GM21528 (cell line): ENCODE measurements at regions not wholly inside any gene's neighbourhood (a gene's known extent, or its start where the extent isn't known, plus 50 kb on each side); places are given as distances from the start of the nearest gene placed in this dataset.

Source experiments
- ATAC-seq: cut with Tn5 transposase; IDR thresholded peaks from one replicate; pipeline ENCODE4 v1.9.1; 2021; ENCODE audit warnings: mild to moderate bottlenecking, moderate library complexity; ENCODE audit not compliant: unreplicated experiment, low FRiP score

DNA sequence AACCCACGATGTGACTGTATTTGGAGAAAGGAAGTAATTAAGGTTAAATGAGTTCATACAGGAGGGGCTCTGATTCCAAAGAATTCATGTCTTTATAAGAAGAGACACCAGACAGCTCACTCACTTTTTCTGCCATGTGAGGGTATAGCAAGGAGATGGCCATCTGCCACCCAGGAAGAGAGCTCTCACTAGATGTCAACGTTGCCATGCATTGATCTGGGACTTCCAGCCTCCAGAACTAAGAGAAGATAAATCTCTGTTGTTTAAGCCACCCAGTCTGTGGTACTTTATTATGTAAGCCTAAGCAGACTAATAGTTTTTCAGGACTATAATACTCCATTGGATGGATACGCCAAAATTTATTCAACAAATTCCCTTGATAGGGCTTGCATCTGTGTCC lies 89.8 kb upstream of the RAD23B start:
- no peak for ATAC-seq

DNA sequence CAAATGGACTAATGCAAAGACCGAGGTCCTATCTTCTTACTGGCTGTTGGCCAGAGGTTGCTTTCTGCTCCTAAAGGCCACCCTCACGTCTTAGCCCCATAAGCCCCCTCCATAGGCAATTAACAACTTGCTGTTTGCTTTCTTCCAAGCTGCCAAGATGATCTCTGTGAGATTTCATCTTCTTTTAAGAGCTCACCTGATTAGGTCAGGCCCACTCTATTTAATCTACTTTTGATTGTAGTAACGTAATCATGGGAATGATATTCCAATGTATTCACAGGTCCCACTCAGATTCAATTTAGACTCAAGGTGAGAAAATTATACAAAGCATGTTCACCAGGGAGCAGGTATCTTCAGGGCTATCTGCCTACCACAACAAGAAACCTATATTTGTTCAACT lies 84.4 kb upstream of the RAD23B start:
- ATAC-seq: no peak

DNA sequence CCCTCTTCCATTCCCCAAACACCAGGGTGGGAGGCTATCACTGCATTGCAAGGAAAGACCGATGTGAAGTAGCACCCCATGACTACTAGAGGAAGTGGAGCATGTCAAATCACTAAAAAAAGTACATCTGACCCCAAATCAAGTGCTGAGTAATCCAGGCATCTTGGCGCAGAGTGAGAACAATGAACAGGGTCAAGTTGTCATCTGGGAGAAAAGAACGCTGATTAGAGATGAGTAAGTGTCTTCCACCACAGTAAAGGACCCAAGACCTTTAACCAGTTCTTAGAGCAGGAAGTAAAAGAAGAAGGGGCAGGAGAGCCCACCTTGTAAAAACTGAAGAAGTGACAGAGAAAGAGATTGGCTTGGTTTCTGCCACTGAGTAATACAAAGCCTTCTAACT lies 75.0 kb upstream of the RAD23B start:
- no peak for ATAC-seq

DNA sequence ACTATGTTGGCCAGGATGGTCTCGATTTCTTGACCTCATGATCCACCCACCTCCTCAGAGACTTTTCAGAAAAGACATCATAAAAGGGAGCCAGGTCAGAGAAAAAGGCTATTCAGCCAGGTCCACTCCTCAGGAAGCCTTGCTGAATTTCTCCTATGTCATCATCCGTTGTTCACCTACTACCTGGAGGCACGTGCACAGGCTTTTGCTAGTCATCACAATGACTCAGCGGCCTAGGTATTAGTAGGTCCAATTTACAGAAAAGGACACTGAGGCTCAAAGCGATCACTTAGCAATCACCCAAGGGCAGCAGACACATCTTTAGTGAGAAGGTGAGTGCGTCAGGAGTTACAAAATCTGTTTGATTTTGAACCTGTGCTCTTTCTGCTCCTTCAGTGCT lies 72.3 kb upstream of the RAD23B start:
- no peak for ATAC-seq

DNA sequence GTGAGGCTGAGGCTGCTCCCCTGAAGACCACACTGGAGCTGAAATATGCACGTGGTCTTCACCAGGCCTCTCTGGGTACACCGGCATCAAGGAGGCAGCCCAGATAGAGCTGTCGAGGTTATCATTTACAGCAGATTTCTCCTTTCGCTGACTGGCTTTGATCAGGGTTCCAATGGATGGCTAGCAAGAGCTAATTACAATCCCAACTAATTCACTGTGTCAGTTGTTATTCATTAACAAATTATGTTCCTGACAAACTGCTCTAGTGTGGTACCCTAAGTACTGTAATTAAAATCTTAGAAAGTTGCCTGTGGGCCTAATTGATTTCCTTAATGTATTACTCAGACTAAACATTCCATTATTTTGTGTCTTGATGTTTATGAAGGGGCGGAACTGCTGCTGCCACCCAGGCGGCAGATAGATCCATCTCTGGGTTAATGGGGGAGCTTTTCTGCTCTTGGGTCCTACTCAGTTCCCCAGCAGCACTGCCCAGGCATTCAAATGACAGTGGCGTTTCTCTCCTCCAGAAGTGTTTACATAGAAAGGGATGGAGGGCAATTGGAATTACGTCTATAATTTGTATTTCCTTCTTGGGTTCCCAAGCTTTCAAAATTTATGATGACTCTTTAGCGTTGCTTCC lies 71.7 kb upstream of the RAD23B start:
- no peak for ATAC-seq

DNA sequence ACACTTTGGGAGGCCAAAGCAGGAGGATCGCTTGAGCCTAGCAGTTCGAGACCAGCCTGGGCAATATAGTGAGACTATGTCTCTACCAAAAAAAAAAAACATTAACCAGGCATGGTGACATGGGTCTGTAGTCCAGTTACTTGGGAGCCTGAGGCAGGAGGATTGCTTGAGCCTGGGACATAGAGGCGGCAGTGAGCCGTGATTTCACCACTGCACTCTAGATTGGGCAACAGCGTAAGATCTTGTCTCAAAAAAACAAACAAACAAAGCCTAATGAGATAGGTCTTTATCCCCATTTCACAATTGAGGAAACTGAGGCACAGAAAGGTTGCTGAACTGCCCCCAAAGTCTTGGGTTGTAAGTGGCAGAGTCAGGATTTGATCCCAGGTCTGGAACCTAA lies 70.5 kb upstream of the RAD23B start:
- ATAC-seq: no peak

DNA sequence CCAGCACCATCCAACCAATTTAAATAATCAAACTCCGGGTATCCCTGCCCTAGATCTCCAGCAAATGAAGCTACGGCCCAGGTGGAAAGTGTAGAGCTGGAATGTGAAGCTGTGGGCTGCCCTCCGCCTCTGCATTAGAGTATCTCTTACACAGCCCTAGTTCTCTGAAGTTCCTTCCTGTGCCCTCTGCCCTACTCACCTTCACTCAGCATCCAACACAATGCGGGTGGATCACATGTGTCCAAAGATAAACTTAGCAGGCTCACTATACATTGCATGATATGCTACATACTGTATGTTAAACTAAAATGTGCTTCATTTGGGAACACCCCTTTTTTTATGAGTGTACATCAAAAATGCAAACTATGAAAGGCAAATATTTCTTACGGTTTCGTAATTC lies 70.0 kb upstream of the RAD23B start:
- ATAC-seq: peak; percentile 11

DNA sequence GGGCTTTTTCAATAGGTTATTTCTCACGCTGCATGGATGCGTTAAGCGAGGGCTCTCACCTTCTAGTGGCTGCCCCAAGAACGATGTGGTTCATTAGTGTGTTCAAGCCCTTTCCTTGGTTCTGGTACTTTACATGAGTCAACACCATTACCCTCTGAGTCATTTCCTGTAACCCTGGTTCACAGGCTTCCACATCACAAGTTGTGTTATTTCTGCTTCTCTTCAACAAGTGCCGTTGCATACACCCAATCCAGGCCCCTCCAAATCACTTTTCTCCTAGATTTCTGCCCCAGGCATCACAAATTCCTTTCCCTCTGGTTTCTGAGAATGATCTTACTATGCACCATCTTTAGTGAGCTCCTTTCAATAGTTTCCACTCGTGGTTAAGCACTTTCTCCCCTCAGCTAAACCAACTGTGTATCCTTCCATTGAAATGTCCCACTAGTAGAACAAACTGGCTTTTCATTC lies 69.5 kb upstream of the RAD23B start:
- peak; percentile 90 for ATAC-seq

DNA sequence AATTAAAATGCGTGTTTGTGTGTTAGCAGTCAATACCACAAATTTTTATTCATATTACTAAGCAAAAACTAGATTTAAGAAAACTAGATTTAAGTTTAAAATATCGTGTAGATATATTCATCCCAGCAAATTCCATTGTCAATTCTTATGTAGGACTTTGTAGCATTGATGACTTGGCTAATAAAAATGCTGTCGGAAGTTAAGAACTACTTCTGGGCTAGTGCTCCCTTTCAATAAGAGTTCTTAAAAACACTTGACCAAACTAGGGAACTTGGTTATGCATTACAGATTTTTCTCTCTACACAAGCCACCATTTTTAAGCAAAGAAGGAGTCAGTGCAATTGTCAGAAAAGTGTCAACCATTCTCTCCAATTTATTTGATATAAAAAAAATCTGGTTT lies 68.7 kb upstream of the RAD23B start:
- ATAC-seq: no peak

DNA sequence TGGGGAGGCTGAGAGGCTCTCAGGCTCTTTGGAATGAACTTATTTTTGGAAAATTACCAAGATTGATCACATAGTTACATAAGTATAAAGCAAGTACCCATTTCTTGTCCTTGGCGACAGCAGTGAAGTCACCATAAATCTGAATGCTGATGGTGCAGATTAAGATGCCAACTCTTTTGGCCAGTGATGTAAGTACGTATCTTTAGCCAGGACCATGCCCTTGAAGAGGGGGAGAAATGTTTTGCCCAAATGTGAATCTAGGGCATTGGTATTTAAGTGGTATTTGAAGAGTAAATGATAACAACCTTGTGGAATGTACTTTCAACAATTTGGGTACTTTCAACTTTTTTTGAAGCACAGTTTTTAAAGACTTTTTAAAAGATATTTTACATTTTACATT lies 68.2 kb upstream of the RAD23B start:
- no peak for ATAC-seq

DNA sequence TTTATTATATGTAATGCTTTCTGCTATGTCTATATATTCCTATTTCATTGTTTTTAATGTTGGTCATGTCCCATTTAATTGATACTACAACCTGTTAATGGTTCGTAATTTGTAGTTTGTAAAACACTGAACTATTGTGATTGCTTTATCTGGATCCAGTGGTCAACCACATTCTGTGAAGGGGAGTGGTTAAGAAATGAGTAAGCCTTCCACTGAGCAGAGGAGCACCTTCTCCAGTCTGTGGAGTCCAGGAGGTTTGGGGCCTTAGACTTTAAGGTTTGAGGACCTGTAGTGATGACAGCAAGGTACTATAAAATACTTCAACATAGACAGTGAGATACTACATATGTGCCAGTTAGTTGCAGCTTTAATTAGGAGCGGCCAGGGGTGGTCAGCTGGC lies 67.7 kb upstream of the RAD23B start:
- no peak for ATAC-seq

DNA sequence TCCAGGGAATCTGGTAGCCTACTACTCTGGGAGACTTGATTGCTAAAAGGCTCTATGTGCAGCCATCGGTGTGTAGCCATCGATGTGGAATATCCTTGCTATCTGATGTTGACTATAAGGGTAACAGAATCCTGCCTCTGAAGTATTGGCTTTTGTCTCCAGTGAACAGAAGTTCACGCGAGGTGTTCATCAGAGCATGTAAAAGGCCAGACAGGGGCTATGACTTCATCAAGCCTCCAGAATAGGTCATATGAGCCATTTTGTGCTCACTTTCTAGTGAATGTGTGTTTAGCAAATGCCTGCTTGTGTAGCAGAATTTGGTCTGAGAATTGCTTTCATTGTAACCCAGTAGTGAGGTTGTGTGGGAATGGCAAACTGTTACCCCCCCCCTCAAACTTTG lies 66.8 kb upstream of the RAD23B start:
- no peak for ATAC-seq

DNA sequence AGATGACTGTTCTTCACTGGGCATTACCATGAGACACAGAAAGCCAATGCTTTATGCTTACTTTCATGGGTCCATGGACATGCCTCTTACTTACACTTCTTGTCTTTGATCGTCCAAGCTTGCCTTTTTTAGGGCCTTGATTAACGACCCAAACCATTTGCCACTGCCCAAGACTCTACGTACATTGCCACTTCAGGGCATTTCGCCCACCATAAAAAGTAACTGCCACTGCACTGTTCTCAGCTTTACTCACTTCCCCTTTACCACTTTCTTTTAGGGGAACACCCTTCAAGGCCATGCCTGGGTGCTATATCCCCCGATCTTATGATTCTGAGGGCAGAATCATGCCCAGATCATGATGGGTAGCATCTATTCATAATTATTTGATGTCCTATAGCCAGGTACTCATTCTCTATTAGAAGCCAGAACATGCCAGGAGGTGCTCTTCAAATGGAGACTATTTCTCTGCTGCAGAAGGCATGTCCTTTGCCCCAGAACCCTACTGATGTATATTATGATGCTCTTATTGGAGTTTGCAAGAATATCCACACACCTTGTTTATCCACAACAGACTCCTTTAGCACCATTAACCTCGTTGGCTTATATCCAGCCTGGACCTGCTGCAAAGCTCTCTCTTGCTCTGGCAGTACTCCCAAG lies 64.1 kb upstream of the RAD23B start:
- ATAC-seq: peak; percentile 79

DNA sequence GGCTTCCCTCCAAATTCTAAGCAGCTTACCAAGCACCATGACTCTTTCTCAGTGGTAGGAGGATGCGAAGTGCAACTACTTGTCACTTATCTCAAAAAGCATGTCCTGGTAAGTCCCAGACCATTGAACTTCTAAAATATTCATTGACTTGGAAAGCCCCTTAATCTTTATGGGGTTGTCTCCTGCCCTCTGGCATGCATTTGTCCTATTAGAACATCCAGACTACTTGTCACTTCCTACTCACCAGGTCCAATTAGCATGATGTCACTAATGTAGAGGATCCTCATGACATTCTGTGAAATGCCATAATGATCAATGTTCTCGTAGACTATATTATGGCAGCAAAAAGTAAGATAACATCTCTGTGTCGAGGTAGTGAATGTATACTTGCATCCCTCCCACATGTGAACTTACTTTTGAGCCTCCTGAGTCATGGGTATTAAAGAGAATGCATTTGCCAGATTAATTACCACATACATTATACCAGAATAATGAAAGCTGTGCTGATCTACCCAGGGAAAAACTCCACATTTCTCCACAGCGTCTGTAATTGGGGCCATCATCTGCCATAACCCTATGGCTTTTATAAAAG lies 63.5 kb upstream of the RAD23B start:
- ATAC-seq: peak; percentile 38

DNA sequence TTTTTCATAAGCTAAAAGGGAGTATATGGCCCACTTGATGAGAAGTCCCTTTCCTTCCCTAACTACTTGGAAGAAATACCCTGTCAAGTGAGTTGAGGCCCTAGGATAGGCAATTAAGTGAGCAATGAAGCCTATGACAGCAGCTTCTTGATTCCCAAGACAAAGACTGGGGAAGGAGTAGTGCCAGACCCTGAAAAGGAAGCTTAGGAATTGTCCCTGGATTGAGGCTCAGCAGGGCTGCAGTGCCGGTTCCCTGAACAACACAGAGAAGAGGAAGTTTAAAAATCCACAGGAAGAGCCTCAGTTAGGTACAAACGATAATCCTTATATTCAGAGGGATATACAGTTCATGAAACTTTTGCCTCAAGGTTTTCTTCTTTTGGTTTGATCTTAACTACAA lies 61.8 kb upstream of the RAD23B start:
- ATAC-seq: no peak

DNA sequence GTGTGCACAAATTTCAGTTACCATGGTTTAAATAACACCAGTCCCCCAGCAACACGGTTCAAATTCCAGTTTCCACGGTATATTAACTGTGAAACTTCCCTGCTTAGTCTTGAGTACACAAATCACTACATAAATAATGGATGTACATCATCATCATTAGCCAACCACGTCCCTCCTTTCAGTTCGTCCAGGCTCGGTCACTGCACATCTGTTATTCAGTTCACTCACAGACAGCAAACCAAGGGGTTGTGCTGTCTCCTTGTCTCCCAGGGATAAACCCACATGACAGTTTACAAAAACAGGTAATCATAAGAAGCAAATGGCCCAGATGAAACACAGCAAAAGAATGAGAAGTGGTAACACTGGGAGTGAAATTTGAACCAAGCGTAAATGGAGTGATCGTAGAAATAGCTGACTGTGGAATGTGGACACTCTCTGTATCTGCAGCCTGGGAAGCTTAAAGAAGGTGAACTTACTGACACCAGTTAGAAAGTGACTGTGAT lies 61.0 kb upstream of the RAD23B start:
- no peak for ATAC-seq

DNA sequence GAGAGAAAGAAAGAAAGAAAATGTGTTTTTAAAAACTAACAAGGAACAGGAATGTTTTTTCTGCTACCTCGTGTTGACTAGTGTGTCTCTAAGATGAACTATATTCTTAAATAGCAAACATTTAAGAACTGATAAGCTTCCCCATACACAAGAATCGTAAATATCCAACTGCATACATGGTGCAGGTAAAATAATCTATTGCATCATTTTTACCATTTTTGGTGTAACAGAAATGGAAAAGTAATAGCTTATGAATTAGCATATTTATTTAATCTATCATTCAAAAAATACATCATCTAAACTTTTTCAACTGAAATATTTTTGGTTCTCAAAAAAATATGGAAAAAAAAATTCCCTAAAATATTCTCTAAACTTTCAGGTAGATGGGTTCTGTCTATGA lies 59.7 kb upstream of the RAD23B start:
- ATAC-seq: no peak

DNA sequence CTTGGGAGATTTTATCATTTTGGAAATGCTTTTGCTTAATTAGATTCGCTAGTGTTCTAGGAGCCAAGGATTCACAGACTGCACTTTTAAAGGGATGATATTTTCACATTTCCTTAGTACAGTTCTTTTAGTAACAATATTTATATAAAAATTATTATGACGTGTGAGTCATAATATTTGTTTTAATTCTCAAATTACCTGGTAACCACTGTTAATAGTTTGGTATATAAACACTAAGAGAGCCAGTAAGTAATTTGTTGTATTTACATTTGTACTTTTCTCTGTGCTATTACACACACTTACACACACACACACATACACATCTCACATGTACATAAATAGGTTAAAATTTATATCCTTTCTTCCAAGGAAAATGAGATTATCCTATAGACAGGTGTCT lies 58.8 kb upstream of the RAD23B start:
- ATAC-seq: no peak

DNA sequence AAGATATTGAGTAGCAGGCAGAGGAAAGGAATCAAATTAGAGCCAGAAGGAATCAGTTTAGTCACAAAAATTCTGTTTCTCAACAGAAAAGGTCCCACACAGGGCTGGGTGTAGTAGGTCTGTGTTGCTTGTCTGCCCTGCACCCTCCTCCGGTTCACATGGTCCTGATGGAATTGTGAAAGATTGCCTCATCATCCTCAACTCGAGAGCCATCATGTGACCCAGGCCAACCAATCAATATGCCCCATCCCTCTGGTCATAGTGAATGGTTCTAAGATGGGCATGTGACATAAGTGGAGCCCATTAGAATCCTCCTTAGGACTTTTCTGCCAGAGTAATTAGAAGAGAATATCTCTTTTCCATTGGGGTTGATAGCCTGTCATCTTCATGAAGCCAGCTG lies 56.7 kb upstream of the RAD23B start:
- ATAC-seq: no peak

DNA sequence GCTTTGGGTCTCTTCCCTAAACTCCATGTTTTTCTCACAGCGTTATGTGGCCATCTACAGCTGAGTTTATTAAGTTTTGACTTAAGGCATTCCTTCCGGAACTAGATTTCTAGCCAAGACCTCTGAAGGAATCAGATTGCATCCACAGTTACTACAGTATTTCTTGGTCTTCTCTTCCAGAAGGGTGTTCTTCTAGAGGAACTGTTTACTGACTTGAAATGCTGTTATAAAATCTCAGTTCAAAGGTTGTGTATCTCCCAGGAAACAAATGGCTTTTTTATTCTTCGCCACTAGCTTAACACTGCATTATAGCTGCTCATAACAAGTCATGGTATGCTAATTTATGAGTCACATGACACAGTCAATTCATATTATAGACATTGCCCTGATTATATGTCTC lies 55.3 kb upstream of the RAD23B start:
- ATAC-seq: no peak

DNA sequence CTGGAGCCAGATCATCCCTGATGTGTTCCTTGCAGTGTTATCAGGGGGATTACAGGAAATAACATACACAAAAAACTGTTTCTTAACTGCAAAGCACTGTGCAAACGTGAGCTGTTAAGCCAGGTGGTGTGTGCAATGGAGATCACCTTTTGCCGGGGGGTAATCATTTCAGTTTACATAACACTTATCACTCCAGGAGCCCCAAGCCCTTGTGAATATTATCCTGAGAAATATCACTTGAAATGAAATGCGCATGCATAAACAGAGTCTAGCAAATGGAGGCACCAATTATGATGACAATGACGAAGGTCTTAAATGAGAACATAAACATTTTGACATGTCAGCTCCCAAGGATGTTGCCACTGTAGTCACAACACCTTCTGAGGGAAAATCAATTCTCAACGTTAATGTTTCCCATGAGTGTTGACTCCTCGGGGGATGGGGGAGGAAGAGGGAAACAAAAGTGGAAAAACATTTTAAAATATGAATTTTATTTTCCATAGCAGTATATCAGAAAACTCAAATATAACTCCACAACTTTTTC lies 54.5 kb upstream of the RAD23B start:
- ATAC-seq: no peak
